H1 (cell line): ENCODE measurements at regions not wholly inside any gene's neighbourhood (a gene's known extent, or its start where the extent isn't known, plus 50 kb on each side); places are given as distances from the start of the nearest gene placed in this dataset.

Experiments
- CTCF ChIA-PET: fragments of 300-600 bp; sonication (Branson Sonifier 250); formaldehyde crosslinking; loops from one replicate; lab custom pipeline; 2021; ENCODE audit not compliant: partially characterized antibody; lab: Charles Lee
- POLR2A ChIA-PET: fragments of 300-600 bp; sonication (Branson Sonifier 250); formaldehyde crosslinking; loops from one replicate; lab custom pipeline; 2021; ENCODE audit warnings: inconsistent platforms; ENCODE audit not compliant: partially characterized antibody; lab: Charles Lee
- DNase-seq, 2 experiments: peaks; one replicate each; pipeline versions ENCODE4 v3.0.0 to v3.0.0-alpha.2; 2010 to 2022; ENCODE audit warnings: low spot score in 2 of 2, low read depth in 1 of 2, mixed read lengths in 1 of 2
- FAIRE-seq: peaks from 2 replicates; lab custom pipeline; 2011; peaks lifted over from hg19 to GRCh38; lab: Jason Lieb, UNC
- H2AFZ ChIP-seq: 2 replicates; pipeline ENCODE4 v1.8.1; 2012; ENCODE audit warnings: low read length, inconsistent platforms
- H2AK5ac ChIP-seq: 2 replicates; pipeline ENCODE4 v1.6.1; 2013; ENCODE audit warnings: low read depth, low read length
- H2BK120ac ChIP-seq: replicated peaks from 2 replicates; pipeline ENCODE3; 2013; ENCODE audit warnings: low read depth, low read length, inconsistent platforms
- H2BK12ac ChIP-seq: 2 replicates; pipeline ENCODE4 v1.6.1; 2013; ENCODE audit warnings: low read depth, low read length
- H2BK15ac ChIP-seq: 2 replicates; pipeline ENCODE4 v1.6.1; 2013; ENCODE audit warnings: low read length
- H2BK20ac ChIP-seq: 2 replicates; pipeline ENCODE4 v1.6.1; 2013; ENCODE audit warnings: low read length
- H2BK5ac ChIP-seq: 2 replicates; pipeline ENCODE4 v1.6.1; 2013; ENCODE audit warnings: low read depth, low read length
- H3K14ac ChIP-seq: 2 replicates; pipeline ENCODE4 v1.6.1; 2013; ENCODE audit warnings: inconsistent platforms; ENCODE audit not compliant: insufficient read length
- H3K18ac ChIP-seq: 2 replicates; pipeline ENCODE4 v1.6.1; 2013; ENCODE audit warnings: low read length; ENCODE audit errors: extremely low read depth
- H3K23ac ChIP-seq: 2 replicates; pipeline ENCODE4 v1.6.1; 2013; ENCODE audit warnings: inconsistent platforms; ENCODE audit not compliant: insufficient read length
- H3K23me2 ChIP-seq: 2 replicates; pipeline ENCODE4 v1.6.1; 2013; ENCODE audit warnings: low read depth, low read length
- H3K27ac ChIP-seq: 2 replicates; pipeline ENCODE4 v1.6.1; 2011; ENCODE audit warnings: low read depth, low read length, inconsistent platforms
- H3K27me3 ChIP-seq, 4 experiments: replicated peaks in 1 of 4; 1 replicate in 1 of 4; 2 replicates in 3 of 4; pipeline versions ENCODE4 v1.6.1 to v1.8.1; 2011 to 2013; ENCODE audit warnings: low read length in 3 of 4, mild to moderate bottlenecking in 3 of 4, inconsistent platforms in 2 of 4, mixed read lengths in 2 of 4, moderate library complexity in 1 of 4; ENCODE audit not compliant: control insufficient read depth in 3 of 4, insufficient read depth in 3 of 4; ENCODE audit errors: extremely low read depth in 1 of 4
- H3K36me3 ChIP-seq, 4 experiments: 2 replicates each; pipeline versions ENCODE4 v1.6.1 to v1.8.1; 2011 to 2013; ENCODE audit warnings: mild to moderate bottlenecking in 4 of 4, low read length in 3 of 4, moderate library complexity in 2 of 4, control low read depth in 1 of 4, inconsistent platforms in 1 of 4; ENCODE audit not compliant: insufficient read depth in 4 of 4, control insufficient read depth in 2 of 4
- H3K4ac ChIP-seq: replicated peaks from 2 replicates; pipeline ENCODE3; 2013; ENCODE audit warnings: low read length, low read depth, mixed read lengths, inconsistent platforms; ENCODE audit not compliant: insufficient read length
- H3K4me1 ChIP-seq, 4 experiments: replicated peaks in 1 of 4; 1 replicate in 1 of 4; 2 replicates in 3 of 4; pipeline versions ENCODE4 v1.6.1 to v1.8.1; 2011 to 2013; ENCODE audit warnings: low read length in 3 of 4, inconsistent platforms in 2 of 4, mixed read lengths in 1 of 4; ENCODE audit not compliant: insufficient read depth in 4 of 4, control insufficient read depth in 3 of 4
- H3K4me2 ChIP-seq, 2 experiments: 2 replicates each; pipeline versions ENCODE4 v1.6.1 to v1.8.1; 2011 to 2013; ENCODE audit warnings: low read depth in 2 of 2, low read length in 2 of 2, control low read depth in 1 of 2, inconsistent platforms in 1 of 2, mild to moderate bottlenecking in 1 of 2; ENCODE audit not compliant: insufficient read depth in 1 of 2
- H3K4me3 ChIP-seq, 4 experiments: fragments of 200-600, 300-600 bp in 1 of 4; sonication (generic), shearing (Covaris generic), sonication (Bioruptor Twin) in 1 of 4; 2 replicates each; pipeline versions ENCODE4 v1.5.1 to v1.8.1; 2011 to 2016; ENCODE audit warnings: low read length in 4 of 4, low read depth in 3 of 4, control low read depth in 2 of 4, inconsistent platforms in 2 of 4, mild to moderate bottlenecking in 2 of 4, mixed read lengths in 1 of 4, moderate library complexity in 1 of 4; ENCODE audit not compliant: insufficient read depth in 2 of 4; ENCODE audit errors: extremely low read depth in 1 of 4
- H3K56ac ChIP-seq: replicated peaks from 2 replicates; pipeline ENCODE3; 2013; ENCODE audit warnings: low read depth, mild to moderate bottlenecking, mixed read lengths, low read length, inconsistent platforms; ENCODE audit not compliant: insufficient read length
- H3K79me1 ChIP-seq: 2 replicates; pipeline ENCODE4 v1.6.1; 2013; ENCODE audit warnings: low read depth, low read length, control low read depth
- H3K79me2 ChIP-seq, 2 experiments: 2 replicates each; pipeline versions ENCODE4 v1.6.1 to v1.8.1; 2012 to 2013; ENCODE audit warnings: low read length in 2 of 2, mild to moderate bottlenecking in 2 of 2, inconsistent platforms in 1 of 2; ENCODE audit not compliant: insufficient read depth in 2 of 2, control insufficient read depth in 1 of 2
- H3K9ac ChIP-seq, 4 experiments: replicated peaks in 1 of 4; 1 replicate in 1 of 4; 2 replicates in 3 of 4; pipeline versions ENCODE4 v1.6.1 to v1.8.1; 2011 to 2013; ENCODE audit warnings: low read depth in 3 of 4, low read length in 3 of 4, control low read depth in 2 of 4, mild to moderate bottlenecking in 2 of 4, moderate library complexity in 2 of 4, inconsistent platforms in 1 of 4; ENCODE audit errors: extremely low read depth in 1 of 4
- H3K9me3 ChIP-seq, 2 experiments: 2 replicates each; pipeline versions ENCODE4 v1.6.1 to v1.8.1; 2012 to 2013; ENCODE audit warnings: mild to moderate bottlenecking in 2 of 2, moderate library complexity in 2 of 2, control low read depth in 1 of 2, inconsistent platforms in 1 of 2, low read depth in 1 of 2, low read length in 1 of 2, mixed read lengths in 1 of 2; ENCODE audit not compliant: insufficient read depth in 2 of 2
- H4K20me1 ChIP-seq, 2 experiments: replicated peaks in 1 of 2; 2 replicates each; pipeline versions ENCODE3 to v1.8.1; 2011 to 2013; ENCODE audit warnings: inconsistent platforms in 2 of 2, low read length in 2 of 2, mild to moderate bottlenecking in 1 of 2; ENCODE audit not compliant: insufficient read depth in 2 of 2, control insufficient read depth in 1 of 2
- H4K5ac ChIP-seq: 2 replicates; pipeline ENCODE4 v1.6.1; 2013; ENCODE audit warnings: low read length, low read depth, mixed read lengths, inconsistent platforms; ENCODE audit not compliant: insufficient read length
- H4K8ac ChIP-seq: 2 replicates; pipeline ENCODE4 v1.8.0; 2013; ENCODE audit warnings: mild to moderate bottlenecking, moderate library complexity, low read length, inconsistent platforms; ENCODE audit not compliant: insufficient read depth; ENCODE audit errors: extremely low read depth
- H4K91ac ChIP-seq: replicated peaks from 2 replicates; pipeline ENCODE3; 2013; ENCODE audit warnings: low read length, mixed read lengths, inconsistent platforms; ENCODE audit not compliant: insufficient read length
- ATF3 ChIP-seq: IDR thresholded peaks from 2 replicates; pipeline ENCODE4 v1.6.1; 2011; ENCODE audit warnings: low read depth, mild to moderate bottlenecking, low read length; ENCODE audit not compliant: insufficient read depth
- WGBS, 2 experiments: shearing (Covaris generic) in 1 of 2; methylation state at CpG; one replicate each; pipeline versions ENCODE4 v1.1.6 to v1.1.7; 2013 to 2015; ENCODE audit warnings: low lambda C conversion rate in 2 of 2, mixed read lengths in 2 of 2, inconsistent platforms in 1 of 2, low coverage in 1 of 2, missing lambda C conversion rate in 1 of 2; ENCODE audit not compliant: insufficient replicate concordance in 2 of 2, insufficient coverage in 1 of 2, insufficient read length in 1 of 2; ENCODE audit errors: extremely low coverage in 1 of 2, missing lambda C conversion rate in 1 of 2; 5-methylcytosine and 5-hydroxymethylcytosine counted together

GRCh38 chr14:61875483-61875882, 113.3 kb downstream of the SNAPC1 start:
- no peak overlapping the region for H2BK15ac ChIP-seq
- no peak overlapping the region for H2BK12ac ChIP-seq
- H3K23ac ChIP-seq = no peak overlapping the region
- H3K27me3 ChIP-seq = no peaks in the 10 kb centered on the region
- TF ChIP-seq ATF3 = no peak
- H2AK5ac ChIP-seq = no peak overlapping the region
- no peak overlapping the region for H2AFZ ChIP-seq
- no peak overlapping the region for H2BK5ac ChIP-seq
- no peaks in the 10 kb centered on the region for H3K23me2 ChIP-seq
- no peaks in the 10 kb centered on the region for H3K4me1 ChIP-seq
- H3K36me3 ChIP-seq = no peaks in the 10 kb centered on the region
- H3K9me3 ChIP-seq = no peaks in the 10 kb centered on the region
- no peaks in the 10 kb centered on the region for H3K79me1 ChIP-seq
- no peak overlapping the region for H3K4me2 ChIP-seq
- DNase-seq (no peak), FAIRE-seq (no peak)
- no peak overlapping the region for H3K9ac ChIP-seq
- no peak overlapping the region for H3K4ac ChIP-seq
- H2BK120ac ChIP-seq = no peak overlapping the region
- no peak overlapping the region for H2BK20ac ChIP-seq
- H3K14ac ChIP-seq = no peak overlapping the region
- H3K4me3 ChIP-seq = no peak overlapping the region
- H4K91ac ChIP-seq = no peak overlapping the region
- no peaks in the 10 kb centered on the region for H3K79me2 ChIP-seq
- ChIA-PET POLR2A (no interaction called here), CTCF (interaction anchor here (0.9 to 1.6 kb wide), 2 partner anchors 14 to 15 kb away, joined by 3 to 5 read pairs; no protein-coding TSS in a partner anchor)
- no peak overlapping the region for H4K5ac ChIP-seq
- H4K8ac ChIP-seq = no peak overlapping the region
- no peak overlapping the region for H3K27ac ChIP-seq
- no peak overlapping the region for H3K18ac ChIP-seq
- H3K56ac ChIP-seq = no peak overlapping the region
- H4K20me1 ChIP-seq = no peaks in the 10 kb centered on the region
- 100% methylated on average over 1 of the region's 1 CpG; no CpG with 5 or more reads in 1 of the 2 experiments for WGBS, 2 experiments
